Stomach (tissue), 8 donors: ENCODE measurements at regions not wholly inside any gene's neighbourhood (a gene's known extent, or its start where the extent isn't known, plus 50 kb on each side); places are given as distances from the start of the nearest gene placed in this dataset.
"Not testable (repeated sequence)": the region's sequence is repeated elsewhere in the genome, so short reads cannot be mapped to it uniquely, and the experiment has no call there.

ENCODE experiments used
- DNase-seq, 2 donors: peaks; one replicate each; pipeline versions ENCODE4 v3.0.0 to v3.0.0-alpha.2; 2013 to 2019
- H3K27ac ChIP-seq, 5 donors: fragments of 200-600 bp in 4 of 5; sonication (generic) in 4 of 5; one replicate each; pipeline ENCODE4 v1.5.1; 2013 to 2019; ENCODE audit warnings: mild to moderate bottlenecking in 1 of 5, moderate library complexity in 1 of 5
- H3K27me3 ChIP-seq, 3 donors: fragments of 200-600 bp; sonication (generic); one replicate each; pipeline ENCODE4 v1.5.1; 2017 to 2019; ENCODE audit warnings: mixed run types in 1 of 3
- H3K36me3 ChIP-seq, 4 donors: fragments of 200-600 bp; sonication (generic); 1 replicate in 3 of 4; 2 replicates in 1 of 4; pipeline ENCODE4 v1.5.1; 2016 to 2019
- H3K4me1 ChIP-seq, 4 donors: fragments of 200-600 bp; sonication (generic); one replicate each; pipeline ENCODE4 v1.5.1; 2016 to 2019
- H3K4me3 ChIP-seq, 4 donors: fragments of 200-600 bp; sonication (generic) in 3 of 4; one replicate each; pipeline ENCODE4 v1.5.1; 2016 to 2019; ENCODE audit warnings: mild to moderate bottlenecking in 1 of 4
- H3K9me3 ChIP-seq, 4 donors: fragments of 200-600 bp; sonication (generic); one replicate each; pipeline ENCODE4 v1.5.1; 2016 to 2019
- EP300 ChIP-seq: sonication (generic); formaldehyde crosslinking; IDR thresholded peaks from one replicate; pipeline ENCODE4 v1.6.1; 2017; ENCODE audit warnings: antibody characterized with exemption
- POLR2A ChIP-seq, 4 donors: fragments of 450-650 bp; IDR thresholded peaks; one replicate each; pipeline ENCODE4 v1.6.1; 2016; ENCODE audit warnings: antibody characterized with exemption in 4 of 4, control low read depth in 2 of 4, mild to moderate bottlenecking in 1 of 4, moderate library complexity in 1 of 4
- POLR2AphosphoS5 ChIP-seq, 3 donors: sonication (generic); formaldehyde crosslinking; IDR thresholded peaks; one replicate each; pipeline ENCODE4 v1.6.1; 2016; ENCODE audit warnings: antibody characterized with exemption in 3 of 3
- WGBS, 5 donors: extraction: QIAGEN DNeasy Blood & Tissue Kit in 3 of 5; methylation state at CpG; one replicate each; pipeline versions ENCODE4 v1.1.5 to v1.1.7; 2013 to 2018; 5-methylcytosine and 5-hydroxymethylcytosine counted together
- intact Hi-C: fragments of 100-400 bp; cut with DNase I; formaldehyde crosslinking; loops from one replicate; pipeline ENCODE4 v1.15.1; 2023; ENCODE audit warnings: low total_unique reads
- TF ChIP-seq, protein P1 (sequence below), 7 experiments: fragments of 450-650 bp in 4 of 7; fragments of 200-600 bp in 3 of 7; sonication (generic) in 3 of 7; IDR thresholded peaks; one replicate each; pipeline ENCODE4 v1.5.1; 2016 to 2019; ENCODE audit warnings: antibody characterized with exemption in 7 of 7, control low read depth in 2 of 7, mild to moderate bottlenecking in 1 of 7
- donor health status: healthy with polysubstance abuse.
- donor health status: Bipolar disorder and iron deficiency.
- donor health status: healthy.

GRCh38 chr9:72457366-72457765 is 64.0 kb upstream of the TMC1 start:
- DNase-seq: no peak
- Histone ChIP-seq H3K27me3 (no peaks in the 10 kb centered on the region), H3K36me3 (no peaks in the 10 kb centered on the region), H3K4me1 (peaks cover 0 to 29% (median 14%) of the 10 kb centered on the region in 4 donors), H3K4me3 (no peak overlapping the region), H3K9me3 (no peaks in the 10 kb centered on the region), H3K27ac (no peak overlapping the region)
- TF ChIP-seq POLR2A (IDR thresholded peaks at IDR 0.05): no peak
- intact Hi-C loops: no loop called here
- 70 to 85% (median 72%) methylated on average over 2 of the region's 2 CpGs for WGBS, 5 donors

DNA sequence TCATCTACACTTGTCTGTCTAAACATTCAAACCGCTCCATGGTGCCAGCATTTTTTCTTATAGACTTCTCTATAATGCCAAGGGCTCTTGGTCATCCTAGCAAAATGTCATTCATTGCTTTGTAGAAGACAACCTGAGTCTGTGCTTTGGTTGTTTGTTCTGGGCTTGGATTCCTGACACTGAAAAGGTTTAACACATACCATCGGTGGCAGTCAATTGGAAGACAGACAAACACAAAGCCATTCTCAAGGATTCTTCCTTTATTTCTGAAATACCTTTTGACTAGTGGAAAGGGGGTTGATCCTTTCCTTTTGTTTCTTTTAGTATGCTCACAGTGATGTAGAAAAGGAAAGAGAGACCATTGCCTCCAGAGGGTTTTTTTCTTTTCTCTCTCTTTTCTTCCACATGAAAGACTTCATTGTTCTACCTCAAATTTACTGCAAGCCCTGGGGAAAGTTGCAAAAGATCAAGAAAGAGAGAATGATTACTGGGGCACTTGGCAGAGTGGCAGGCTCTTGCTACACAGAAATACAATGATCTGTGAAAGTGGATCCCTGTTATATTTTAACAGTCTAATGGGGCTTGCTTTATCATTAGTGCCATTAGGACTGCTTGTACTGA is 66.4 kb upstream of the TMC1 start:
- H3K9me3 ChIP-seq: no peaks in the 10 kb centered on the region
- H3K27ac ChIP-seq: peak overlapping the region in 3 of 5 donors; percentile 23 to 47 (median 24)
- H3K27me3 ChIP-seq: no peaks in the 10 kb centered on the region
- DNase-seq: peak in 1 of 2 donors; percentile 14
- H3K4me1 ChIP-seq: peaks cover 0 to 20% (median 9%) of the 10 kb centered on the region in 4 donors
- intact Hi-C loops: no loop called here
- no peak overlapping the region for H3K4me3 ChIP-seq
- TF ChIP-seq POLR2A (IDR thresholded peaks at IDR 0.05) (no peak), POLR2AphosphoS5 (IDR thresholded peaks at IDR 0.05) (no peak), EP300 (no peak)
- TF ChIP-seq, protein P1, sequence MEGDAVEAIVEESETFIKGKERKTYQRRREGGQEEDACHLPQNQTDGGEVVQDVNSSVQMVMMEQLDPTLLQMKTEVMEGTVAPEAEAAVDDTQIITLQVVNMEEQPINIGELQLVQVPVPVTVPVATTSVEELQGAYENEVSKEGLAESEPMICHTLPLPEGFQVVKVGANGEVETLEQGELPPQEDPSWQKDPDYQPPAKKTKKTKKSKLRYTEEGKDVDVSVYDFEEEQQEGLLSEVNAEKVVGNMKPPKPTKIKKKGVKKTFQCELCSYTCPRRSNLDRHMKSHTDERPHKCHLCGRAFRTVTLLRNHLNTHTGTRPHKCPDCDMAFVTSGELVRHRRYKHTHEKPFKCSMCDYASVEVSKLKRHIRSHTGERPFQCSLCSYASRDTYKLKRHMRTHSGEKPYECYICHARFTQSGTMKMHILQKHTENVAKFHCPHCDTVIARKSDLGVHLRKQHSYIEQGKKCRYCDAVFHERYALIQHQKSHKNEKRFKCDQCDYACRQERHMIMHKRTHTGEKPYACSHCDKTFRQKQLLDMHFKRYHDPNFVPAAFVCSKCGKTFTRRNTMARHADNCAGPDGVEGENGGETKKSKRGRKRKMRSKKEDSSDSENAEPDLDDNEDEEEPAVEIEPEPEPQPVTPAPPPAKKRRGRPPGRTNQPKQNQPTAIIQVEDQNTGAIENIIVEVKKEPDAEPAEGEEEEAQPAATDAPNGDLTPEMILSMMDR (IDR thresholded peaks at IDR 0.05): no peak
- H3K36me3 ChIP-seq: no peaks in the 10 kb centered on the region
- 42 to 62% (median 52%) methylated on average over 2 of the region's 2 CpGs for WGBS, 5 donors

DNA sequence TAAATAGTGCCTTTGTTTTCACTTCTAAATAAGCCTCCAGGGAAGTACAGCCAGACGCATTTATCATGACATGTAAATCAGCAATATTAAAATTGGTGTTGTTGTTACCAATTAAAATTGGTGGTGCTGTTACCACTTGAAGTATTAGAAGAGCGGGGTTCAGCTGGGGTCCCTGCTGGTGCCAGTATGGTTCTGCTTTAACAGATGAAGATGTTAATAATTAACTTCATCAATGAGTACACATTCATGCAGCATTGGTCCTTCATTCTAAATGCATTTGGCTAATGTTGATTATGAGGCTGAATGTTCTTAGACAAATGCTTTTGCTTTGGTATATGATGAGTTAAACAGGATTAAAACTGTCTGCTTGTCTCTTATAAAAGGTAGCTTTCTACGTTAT is 67.6 kb upstream of the TMC1 start:
- Histone ChIP-seq H3K4me3 (no peak overlapping the region), H3K36me3 (no peaks in the 10 kb centered on the region), H3K27ac (no peak overlapping the region), H3K27me3 (no peaks in the 10 kb centered on the region), H3K4me1 (peaks cover 0 to 20% (median 8%) of the 10 kb centered on the region in 4 donors), H3K9me3 (no peaks in the 10 kb centered on the region)
- DNase-seq: peak in 1 of 2 donors; percentile 27
- 51 to 76% (median 60%) methylated on average over 3 of the region's 3 CpGs for WGBS, 5 donors
- TF ChIP-seq, protein P1 (IDR thresholded peaks at IDR 0.05): no peak
- no peak for TF ChIP-seq EP300
- TF ChIP-seq POLR2A (IDR thresholded peaks at IDR 0.05): no peak
- no peak for TF ChIP-seq POLR2AphosphoS5 (IDR thresholded peaks at IDR 0.05)
- intact Hi-C loops: no loop called here

DNA sequence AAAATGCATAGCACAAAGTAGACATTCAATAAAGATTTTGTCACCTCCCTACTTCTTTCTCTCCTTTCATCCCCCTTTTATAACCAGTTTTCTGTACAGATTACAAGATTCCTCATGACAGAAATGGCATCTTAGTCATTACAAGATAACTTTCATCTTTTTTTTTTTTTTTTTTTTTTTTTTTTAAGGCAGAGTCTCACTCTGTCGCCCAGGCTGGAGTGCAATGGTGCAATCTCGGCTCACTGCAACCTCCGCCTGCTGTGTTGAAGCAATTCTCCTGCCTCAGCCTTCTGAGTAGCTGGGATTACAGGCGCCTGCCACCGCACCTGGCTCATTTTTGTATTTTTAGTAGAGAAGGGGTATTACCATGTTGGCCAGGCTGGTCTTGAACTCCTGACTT is 75.2 kb upstream of the TMC1 start:
- H3K9me3 ChIP-seq: not testable (repeated sequence)
- 80 to 98% (median 94%) methylated on average over 5 of the region's 5 CpGs for WGBS, 5 donors

GRCh38 chr9:72445306-72445995 is 76.0 kb upstream of the TMC1 start:
- Histone ChIP-seq H3K4me1 (peaks cover 0 to 31% (median 0%) of the 10 kb centered on the region in 4 donors), H3K27ac (no peak overlapping the region), H3K4me3 (no peak overlapping the region), H3K27me3 (no peaks in the 10 kb centered on the region), H3K9me3 (no peaks in the 10 kb centered on the region), H3K36me3 (no peaks in the 10 kb centered on the region)
- no peak for TF ChIP-seq EP300
- TF ChIP-seq, protein P1 (IDR thresholded peaks at IDR 0.05): no peak
- no peak for TF ChIP-seq POLR2AphosphoS5 (IDR thresholded peaks at IDR 0.05)
- no peak for TF ChIP-seq POLR2A (IDR thresholded peaks at IDR 0.05)
- WGBS, 5 donors: 67 to 95% (median 86%) methylated on average over 2 of the region's 2 CpGs
- DNase-seq: no peak
- intact Hi-C loops: no loop called here

More for the DNA sequence above, 75.2 kb upstream of the TMC1 start:
- DNase-seq, H3K27ac ChIP-seq, H3K4me3 ChIP-seq, H3K36me3 ChIP-seq, intact Hi-C loops, H3K27me3 ChIP-seq: not testable (repeated sequence)
- H3K4me1 ChIP-seq: peaks cover 0 to 31% (median 0%) of the 10 kb centered on the region in 4 donors
